Upper lobe of left lung (tissue), 4 donors: ENCODE measurements at regions not wholly inside any gene's neighbourhood (a gene's known extent, or its start where the extent isn't known, plus 50 kb on each side); places are given as distances from the start of the nearest gene placed in this dataset.

Experiments used
- CTCF ChIP-seq, 6 experiments: fragments of 450-650 bp in 4 of 6; fragments of 200-600 bp in 2 of 6; sonication (generic) in 2 of 6; IDR thresholded peaks; one replicate each; pipeline ENCODE4 v1.5.1; 2016 to 2019; ENCODE audit warnings: antibody characterized with exemption in 6 of 6
- POLR2A ChIP-seq, 4 donors: fragments of 450-650 bp; IDR thresholded peaks; one replicate each; pipeline ENCODE4 v1.5.1; 2016 to 2017; ENCODE audit warnings: antibody characterized with exemption in 4 of 4, mild to moderate bottlenecking in 2 of 4
- POLR2AphosphoS5 ChIP-seq, 2 donors: sonication (generic); formaldehyde crosslinking; IDR thresholded peaks; one replicate each; pipeline ENCODE4 v1.5.1; 2017; ENCODE audit warnings: antibody characterized with exemption in 2 of 2

- TF ChIP-seq CTCF (IDR thresholded peaks at IDR 0.05) = no peak
- no peak for TF ChIP-seq POLR2AphosphoS5 (IDR thresholded peaks at IDR 0.05)
- no peak for TF ChIP-seq POLR2A (IDR thresholded peaks at IDR 0.05)
Observed at GRCh38 chr14:76696361-76696760, 64.9 kb upstream of the VASH1 start.
